Transverse colon (tissue), 4 donors: ENCODE measurements at regions not wholly inside any gene's neighbourhood (a gene's known extent, or its start where the extent isn't known, plus 50 kb on each side); places are given as distances from the start of the nearest gene placed in this dataset.

Source experiments
- CTCF ChIP-seq, 5 experiments: fragments of 200-600 bp in 3 of 5; fragments of 450-650 bp in 2 of 5; sonication (generic) in 3 of 5; IDR thresholded peaks; 1 replicate in 2 of 5; 2 replicates in 3 of 5; pipeline ENCODE4 v1.5.1; 2016 to 2017; ENCODE audit warnings: antibody characterized with exemption in 5 of 5, inconsistent platforms in 3 of 5, mild to moderate bottlenecking in 2 of 5, moderate library complexity in 1 of 5
- POLR2A ChIP-seq: fragments of 450-650 bp; IDR thresholded peaks from one replicate; pipeline ENCODE4 v1.6.1; 2016; ENCODE audit warnings: antibody characterized with exemption, mild to moderate bottlenecking, moderate library complexity
- POLR2AphosphoS5 ChIP-seq, 3 donors: sonication (generic); formaldehyde crosslinking; IDR thresholded peaks; one replicate each; pipeline ENCODE4 v1.6.1; 2016; ENCODE audit warnings: antibody characterized with exemption in 3 of 3

DNA sequence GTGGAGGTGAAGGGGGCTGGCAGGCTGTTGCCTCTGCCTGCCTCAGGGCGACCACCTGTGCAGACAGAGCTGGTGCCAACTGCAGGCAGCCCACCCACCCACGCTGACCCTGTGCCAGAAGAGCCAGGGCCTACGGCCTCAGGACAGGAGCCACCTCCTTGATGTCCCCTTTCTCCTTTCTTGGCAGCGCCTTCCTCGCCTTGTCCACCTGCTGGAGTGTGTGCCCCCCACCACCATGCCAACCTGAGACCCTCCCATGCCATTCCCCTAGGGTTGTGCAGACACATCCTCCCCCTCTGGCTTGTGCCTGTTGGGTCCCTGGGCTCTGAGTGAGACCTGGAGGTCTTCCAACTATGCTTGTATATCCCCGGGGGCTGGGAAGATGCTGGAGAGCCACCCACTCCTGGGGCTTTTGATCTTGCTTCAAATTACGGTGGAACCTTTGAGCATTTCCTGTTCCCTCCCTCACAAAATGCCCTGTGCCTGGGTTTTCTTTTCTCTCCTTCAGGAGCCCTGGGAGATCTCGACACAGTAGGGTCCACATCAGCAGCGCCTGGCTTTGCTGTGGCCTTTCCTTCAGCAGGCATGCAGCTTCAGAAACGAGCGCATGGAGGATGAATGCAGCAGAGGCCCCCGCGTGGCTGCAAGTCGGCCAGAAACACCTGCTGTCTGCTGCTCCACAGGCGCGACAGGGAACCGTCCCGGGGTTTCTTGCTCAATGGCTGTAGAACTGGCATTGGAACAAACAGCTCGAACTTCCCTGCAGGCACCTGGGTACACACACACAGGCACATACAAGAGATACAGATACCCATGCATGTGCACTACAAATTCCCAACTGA, 65.9 kb upstream of the SH3RF3 start:
- no peak for TF ChIP-seq CTCF (IDR thresholded peaks at IDR 0.05)
- TF ChIP-seq POLR2AphosphoS5 (IDR thresholded peaks at IDR 0.05), result no peak
- no peak for TF ChIP-seq POLR2A
